ENCODE measurements at regions not wholly inside any gene's neighbourhood (a gene's known extent, or its start where the extent isn't known, plus 50 kb on each side); places are given as distances from the start of the nearest gene placed in this dataset.

DNA sequence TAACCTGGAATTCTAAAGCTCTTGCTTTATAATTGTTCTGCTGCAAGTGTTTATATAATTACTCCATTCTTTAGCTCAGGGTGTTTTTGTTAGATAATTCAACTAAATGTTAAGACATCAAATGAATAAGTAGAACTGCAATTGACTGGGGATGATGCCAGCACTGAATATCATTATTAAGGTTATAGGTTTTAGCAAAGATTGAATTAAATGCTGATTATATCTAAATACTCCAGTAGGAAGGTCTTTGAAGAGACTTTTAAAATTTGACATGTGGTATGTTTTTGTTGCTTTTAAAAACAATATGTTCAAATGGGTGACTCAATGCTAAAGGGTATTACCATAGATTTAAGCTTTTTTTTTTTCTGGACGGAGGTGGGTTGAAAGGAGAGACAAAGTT is 170.1 kb upstream of the THUMPD2 start:
- no peaks in the 10 kb centered on the region for H3K9me3 ChIP-seq
- H3K36me3 ChIP-seq: no peaks in the 10 kb centered on the region
- no peak for DNase-seq
- H3K4me3 ChIP-seq: no peak overlapping the region
- no peaks in the 10 kb centered on the region for H3K27me3 ChIP-seq

DNA sequence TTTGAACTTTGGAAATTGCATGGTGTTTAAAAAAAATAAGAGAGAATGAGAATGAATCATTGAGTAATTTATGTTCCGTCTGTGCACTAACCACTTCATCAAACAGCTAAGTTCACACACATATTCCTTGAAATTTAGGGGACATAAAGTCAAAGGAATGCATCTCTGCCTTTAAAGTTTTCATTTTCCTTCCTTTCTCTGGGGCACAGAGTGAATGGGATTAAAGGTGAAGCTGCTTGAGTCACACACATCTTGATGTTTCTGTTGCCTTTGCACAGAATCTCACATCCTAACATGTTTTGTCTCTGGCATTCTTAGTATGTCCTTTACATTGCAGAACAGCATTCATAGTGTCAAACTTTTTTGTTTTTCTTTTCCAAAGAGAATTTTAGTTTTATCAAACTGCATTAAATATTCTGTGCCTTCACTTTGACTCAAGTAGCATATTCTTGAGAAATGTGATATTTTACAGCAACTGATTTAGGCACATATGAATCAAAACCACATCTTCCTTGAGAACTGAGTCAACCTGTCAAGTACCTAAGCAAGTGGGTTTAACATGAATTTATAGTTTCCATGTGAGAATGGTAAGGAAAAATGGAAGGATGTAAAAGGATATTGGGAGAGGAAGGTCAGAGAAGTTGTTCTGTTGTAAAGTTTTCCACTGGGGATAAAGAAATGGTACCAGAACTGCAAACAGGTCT is 169.1 kb upstream of the THUMPD2 start:
- Histone ChIP-seq H3K36me3 (no peaks in the 10 kb centered on the region), H3K27me3 (no peaks in the 10 kb centered on the region), H3K9me3 (no peaks in the 10 kb centered on the region), H3K4me3 (no peak overlapping the region)
- no peak for DNase-seq

GRCh38 chr2:39947294-39948015 is 168.4 kb upstream of the THUMPD2 start:
- no peaks in the 10 kb centered on the region for H3K36me3 ChIP-seq
- H3K9me3 ChIP-seq: no peaks in the 10 kb centered on the region
- no peak for DNase-seq
- H3K27me3 ChIP-seq: no peaks in the 10 kb centered on the region
- no peak overlapping the region for H3K4me3 ChIP-seq

DNA sequence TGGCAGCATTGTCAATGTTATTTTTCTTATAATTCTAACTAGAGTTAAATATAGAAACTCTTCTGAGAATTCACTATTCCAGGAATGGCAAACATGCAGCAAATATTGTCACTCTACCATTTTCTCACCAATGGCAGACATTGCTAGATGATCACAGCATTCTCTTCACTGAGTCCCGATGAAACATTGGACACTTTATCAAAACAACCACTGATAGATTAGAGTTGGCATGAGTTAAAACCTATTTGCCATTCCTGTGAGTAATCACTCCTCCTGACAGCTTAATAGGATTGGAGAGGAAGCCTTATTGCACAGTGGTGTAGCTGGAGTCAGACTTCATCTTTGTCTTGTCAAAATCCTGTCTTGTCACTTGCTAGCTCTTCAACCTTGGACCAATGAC is 163.9 kb upstream of the THUMPD2 start:
- no peak for DNase-seq
- no peak overlapping the region for H3K4me3 ChIP-seq
- H3K36me3 ChIP-seq: no peaks in the 10 kb centered on the region
- no peaks in the 10 kb centered on the region for H3K27me3 ChIP-seq
- no peaks in the 10 kb centered on the region for H3K9me3 ChIP-seq

GRCh38 chr2:39938035-39938835 is 159.2 kb upstream of the THUMPD2 start:
- H3K4me3 ChIP-seq: no peak overlapping the region
- no peaks in the 10 kb centered on the region; the same call in 1 of the 2 replicates for H3K9me3 ChIP-seq
- H3K27me3 ChIP-seq: no peaks in the 10 kb centered on the region
- DNase-seq: no peak
- no peaks in the 10 kb centered on the region for H3K36me3 ChIP-seq

DNA sequence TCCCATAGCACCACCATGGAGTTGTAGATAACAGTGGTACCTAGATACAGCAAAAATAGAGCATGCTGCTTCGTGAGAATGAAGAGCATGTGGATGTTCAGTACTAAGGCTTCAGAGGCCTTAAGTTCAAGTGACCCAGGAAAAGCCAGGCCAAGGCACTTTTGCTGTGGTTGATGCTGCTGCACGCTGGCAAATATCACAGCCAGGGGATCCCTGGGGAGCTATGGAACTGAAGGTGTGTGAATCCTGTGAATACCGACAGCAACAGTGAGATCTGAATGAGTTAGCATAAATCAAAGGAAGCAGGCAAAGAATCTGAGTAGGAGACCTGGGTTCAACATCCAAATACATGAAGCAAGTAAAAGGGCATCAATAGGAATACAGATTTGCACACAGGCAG is 158.6 kb upstream of the THUMPD2 start:
- H3K9me3 ChIP-seq: no peaks in the 10 kb centered on the region; the same call in 1 of the 2 replicates
- H3K27me3 ChIP-seq: no peaks in the 10 kb centered on the region
- no peak for DNase-seq
- no peaks in the 10 kb centered on the region for H3K36me3 ChIP-seq
- no peak overlapping the region for H3K4me3 ChIP-seq

- Histone ChIP-seq H3K4me3 (no peak overlapping the region), H3K36me3 (no peaks in the 10 kb centered on the region), H3K9me3 (no peaks in the 10 kb centered on the region; the same call in 1 of the 2 replicates), H3K27me3 (no peaks in the 10 kb centered on the region)
- no peak for DNase-seq
Observed at GRCh38 chr2:39934851-39935250, 155.8 kb upstream of the THUMPD2 start.

DNA sequence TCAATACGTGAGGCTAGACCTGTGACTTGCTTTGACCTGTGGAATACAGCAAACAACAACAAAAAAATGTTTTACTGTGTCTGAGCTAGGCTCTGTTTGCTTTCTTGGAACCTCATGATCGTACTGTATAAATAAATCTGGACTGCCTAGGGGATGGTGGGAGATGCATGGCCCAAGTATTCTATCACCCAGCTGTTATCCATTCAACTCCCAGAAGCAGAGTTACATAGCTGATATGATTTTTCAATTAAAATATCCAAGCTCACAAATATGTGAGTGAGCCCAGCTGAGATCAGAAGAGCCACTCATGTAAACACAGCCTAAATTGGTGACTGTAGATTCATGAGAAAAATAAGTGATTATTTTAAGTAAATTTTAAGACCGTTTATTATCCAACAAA is 154.1 kb upstream of the THUMPD2 start:
- H3K4me3 ChIP-seq: no peak overlapping the region
- H3K9me3 ChIP-seq: no peaks in the 10 kb centered on the region; the same call in 1 of the 2 replicates
- no peaks in the 10 kb centered on the region for H3K27me3 ChIP-seq
- DNase-seq: no peak
- no peaks in the 10 kb centered on the region for H3K36me3 ChIP-seq

GRCh38 chr2:39932198-39932597 is 153.1 kb upstream of the THUMPD2 start:
- H3K36me3 ChIP-seq: no peaks in the 10 kb centered on the region
- DNase-seq: no peak
- H3K9me3 ChIP-seq: no peaks in the 10 kb centered on the region; the same call in 1 of the 2 replicates
- H3K27me3 ChIP-seq: no peaks in the 10 kb centered on the region
- no peak overlapping the region for H3K4me3 ChIP-seq

DNA sequence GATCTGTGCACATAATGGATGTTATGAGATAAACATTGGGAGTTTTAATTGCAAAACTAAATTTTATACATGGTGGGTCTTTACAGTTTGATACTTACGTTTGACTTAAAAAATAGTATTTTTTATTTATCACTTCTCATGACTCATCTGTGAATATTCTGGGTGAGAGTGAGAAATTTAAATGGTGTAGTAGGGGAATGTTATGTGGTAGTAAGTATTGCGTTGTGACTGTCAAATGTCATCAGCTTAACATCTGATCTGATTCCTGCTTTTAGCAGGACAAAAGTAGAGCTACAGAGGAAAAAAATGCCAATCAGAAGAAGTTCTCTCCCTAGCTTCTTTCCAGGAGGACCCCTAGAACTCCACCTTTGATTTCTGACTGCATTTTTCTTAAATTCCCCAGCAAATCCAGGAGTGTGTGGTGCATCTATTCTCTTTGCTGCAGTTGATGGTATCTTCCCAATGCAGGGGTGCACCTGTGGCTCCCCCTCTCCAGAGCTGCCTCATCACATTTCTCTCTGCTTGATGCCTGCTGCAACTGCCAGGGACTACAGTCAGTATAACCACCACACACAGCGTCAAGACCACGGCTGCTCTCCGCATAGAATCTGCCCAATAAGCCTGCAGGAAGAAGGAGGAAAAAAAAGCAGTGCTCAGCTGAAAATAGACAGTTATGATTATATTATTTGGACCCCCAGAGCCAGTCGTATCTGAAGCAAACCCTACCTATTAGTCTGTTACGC is 151.3 kb upstream of the THUMPD2 start:
- H3K36me3 ChIP-seq: no peaks in the 10 kb centered on the region
- no peaks in the 10 kb centered on the region; the same call in 1 of the 2 replicates for H3K9me3 ChIP-seq
- DNase-seq: no peak
- H3K4me3 ChIP-seq: no peak overlapping the region
- no peaks in the 10 kb centered on the region for H3K27me3 ChIP-seq

- DNase-seq: no peak
- H3K9me3 ChIP-seq: no peaks in the 10 kb centered on the region; the same call in 1 of the 2 replicates
- H3K36me3 ChIP-seq: no peaks in the 10 kb centered on the region
- H3K27me3 ChIP-seq: no peaks in the 10 kb centered on the region
- no peak overlapping the region for H3K4me3 ChIP-seq
Observed at GRCh38 chr2:39929531-39929930, 150.5 kb upstream of the THUMPD2 start.

DNA sequence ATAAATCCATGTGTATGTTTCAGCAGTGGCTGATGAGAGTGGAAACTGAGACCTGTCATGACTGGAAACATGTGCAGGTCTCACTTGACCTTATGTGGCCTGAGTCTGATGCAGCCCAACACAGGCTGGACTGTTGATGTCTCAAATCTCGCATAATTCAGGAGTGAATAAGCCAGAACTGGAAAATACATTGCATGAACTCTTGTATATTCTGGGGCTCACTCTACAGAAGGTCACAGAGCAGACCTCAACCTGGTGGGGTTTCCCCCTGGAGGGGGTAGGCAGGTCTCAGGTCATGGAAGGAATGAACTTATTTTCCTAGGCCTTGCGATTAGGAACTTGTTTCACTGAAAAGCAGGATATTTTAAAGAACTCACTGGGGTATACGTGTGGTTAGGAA is 146.3 kb upstream of the THUMPD2 start:
- Histone ChIP-seq H3K36me3 (no peaks in the 10 kb centered on the region), H3K9me3 (peaks cover 5% of the 10 kb centered on the region), H3K4me3 (no peak overlapping the region), H3K27me3 (no peaks in the 10 kb centered on the region)
- DNase-seq: no peak

- no peak for DNase-seq
- H3K27me3 ChIP-seq: no peaks in the 10 kb centered on the region
- no peaks in the 10 kb centered on the region for H3K36me3 ChIP-seq
- H3K9me3 ChIP-seq: peaks cover 5% of the 10 kb centered on the region
- H3K4me3 ChIP-seq: no peak overlapping the region
Observed at GRCh38 chr2:39923455-39923854, 144.4 kb upstream of the THUMPD2 start.

- DNase-seq: no peak
- H3K9me3 ChIP-seq: peaks cover 5% of the 10 kb centered on the region
- H3K4me3 ChIP-seq: no peak overlapping the region
- H3K36me3 ChIP-seq: no peaks in the 10 kb centered on the region
- H3K27me3 ChIP-seq: no peaks in the 10 kb centered on the region
Observed at GRCh38 chr2:39922679-39923405, 143.8 kb upstream of the THUMPD2 start.

DNA sequence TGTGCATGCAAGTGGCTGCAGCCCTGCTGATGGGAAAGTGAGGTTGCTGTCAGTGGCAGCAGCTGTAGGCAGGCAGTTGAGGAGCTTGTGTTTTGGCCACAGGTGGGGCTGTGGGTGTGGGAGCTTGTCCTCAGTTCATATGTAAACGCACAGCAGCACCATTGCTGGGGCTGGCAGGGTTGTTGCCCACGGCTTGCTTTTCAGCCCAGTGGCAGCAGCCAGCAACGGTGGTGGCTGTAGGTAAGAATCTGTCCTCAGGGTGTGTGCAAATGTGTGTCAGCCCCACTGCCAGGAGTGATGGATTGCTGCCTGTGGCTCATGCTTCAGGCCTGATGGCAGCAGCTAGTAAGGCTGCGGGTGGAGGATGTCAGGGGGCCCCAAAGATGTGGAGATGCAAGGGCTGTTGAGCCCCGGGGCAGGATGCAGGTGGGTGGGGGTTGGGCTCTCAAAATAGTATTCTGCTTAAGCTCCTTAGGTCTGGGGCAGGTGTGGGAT is 141.3 kb upstream of the THUMPD2 start:
- H3K36me3 ChIP-seq: no peaks in the 10 kb centered on the region
- no peak overlapping the region for H3K4me3 ChIP-seq
- no peak for DNase-seq
- no peaks in the 10 kb centered on the region for H3K27me3 ChIP-seq
- peaks cover 5% of the 10 kb centered on the region for H3K9me3 ChIP-seq

All from MG63 (cell line).